Fibroblast of lung (primary cell): ENCODE measurements at regions not wholly inside any gene's neighbourhood (a gene's known extent, or its start where the extent isn't known, plus 50 kb on each side); places are given as distances from the start of the nearest gene placed in this dataset.

ENCODE experiments used
- EZH2 ChIP-seq: IDR thresholded peaks from 2 replicates; pipeline ENCODE4 v1.5.1; 2012; ENCODE audit warnings: low read length, control low read depth, mild to moderate bottlenecking; ENCODE audit errors: missing control alignments
- TF ChIP-seq, protein P1 (sequence below), 2 donors: IDR thresholded peaks in 1 of 2; conservative IDR thresholded peaks in 1 of 2; 1 replicate in 1 of 2; 2 replicates in 1 of 2; pipeline ENCODE4 v1.5.1; 2011 to 2012; ENCODE audit warnings: low read length in 2 of 2, control low read depth in 1 of 2, inconsistent platforms in 1 of 2, low read depth in 1 of 2, mild to moderate bottlenecking in 1 of 2

DNA sequence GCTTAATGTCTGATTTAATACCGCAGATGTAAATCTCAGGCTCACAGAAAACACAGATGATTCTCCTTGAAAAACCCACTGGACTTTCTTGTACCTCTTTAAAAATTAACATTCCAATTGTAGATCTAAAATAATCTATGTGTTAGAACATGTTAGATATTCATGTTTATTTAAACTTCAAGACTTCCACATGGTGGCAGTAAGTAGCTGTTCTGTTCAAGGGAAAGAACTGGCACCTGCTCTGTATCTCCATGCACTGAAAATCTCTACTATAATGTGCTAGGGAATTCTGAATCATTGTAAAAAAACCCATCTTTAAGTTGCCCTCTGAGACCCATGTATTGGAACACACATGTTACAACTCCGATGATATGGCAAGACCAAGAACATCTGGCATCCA, 366.9 kb downstream of the DMRTA1 start:
- TF ChIP-seq, protein P1, sequence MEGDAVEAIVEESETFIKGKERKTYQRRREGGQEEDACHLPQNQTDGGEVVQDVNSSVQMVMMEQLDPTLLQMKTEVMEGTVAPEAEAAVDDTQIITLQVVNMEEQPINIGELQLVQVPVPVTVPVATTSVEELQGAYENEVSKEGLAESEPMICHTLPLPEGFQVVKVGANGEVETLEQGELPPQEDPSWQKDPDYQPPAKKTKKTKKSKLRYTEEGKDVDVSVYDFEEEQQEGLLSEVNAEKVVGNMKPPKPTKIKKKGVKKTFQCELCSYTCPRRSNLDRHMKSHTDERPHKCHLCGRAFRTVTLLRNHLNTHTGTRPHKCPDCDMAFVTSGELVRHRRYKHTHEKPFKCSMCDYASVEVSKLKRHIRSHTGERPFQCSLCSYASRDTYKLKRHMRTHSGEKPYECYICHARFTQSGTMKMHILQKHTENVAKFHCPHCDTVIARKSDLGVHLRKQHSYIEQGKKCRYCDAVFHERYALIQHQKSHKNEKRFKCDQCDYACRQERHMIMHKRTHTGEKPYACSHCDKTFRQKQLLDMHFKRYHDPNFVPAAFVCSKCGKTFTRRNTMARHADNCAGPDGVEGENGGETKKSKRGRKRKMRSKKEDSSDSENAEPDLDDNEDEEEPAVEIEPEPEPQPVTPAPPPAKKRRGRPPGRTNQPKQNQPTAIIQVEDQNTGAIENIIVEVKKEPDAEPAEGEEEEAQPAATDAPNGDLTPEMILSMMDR (conservative IDR thresholded peaks at IDR 0.05 in 1 of 2, IDR thresholded peaks at IDR 0.05 in 1 of 2; ENCODE audit: low read depth in 1 of 2, low read length in 2 of 2), result peak in 1 of 2 donors; percentile 39
- TF ChIP-seq EZH2, result no peak
